GM12873 (cell line): ENCODE measurements at regions not wholly inside any gene's neighbourhood (a gene's known extent, or its start where the extent isn't known, plus 50 kb on each side); places are given as distances from the start of the nearest gene placed in this dataset.

Experiments
- CTCF ChIP-seq: IDR thresholded peaks from 2 replicates; pipeline ENCODE4 v1.5.1; 2012; ENCODE audit warnings: low read depth, mild to moderate bottlenecking, moderate library complexity, low read length, control low read depth; ENCODE audit not compliant: insufficient read depth; ENCODE audit errors: missing control alignments

- no peak for TF ChIP-seq CTCF
These were observed 394.0 kb upstream of the SLC35B3 start for GRCh38 chr6:8829296-8829695.

GRCh38 chr6:8828376-8828775, 393.0 kb upstream of the SLC35B3 start:
- TF ChIP-seq CTCF = no peak

- TF ChIP-seq CTCF = no peak
These were observed 390.4 kb upstream of the SLC35B3 start for GRCh38 chr6:8825726-8826125.

- TF ChIP-seq CTCF = no peak
These were observed 386.6 kb upstream of the SLC35B3 start for GRCh38 chr6:8821981-8822381.

- no peak for TF ChIP-seq CTCF
These were observed 385.0 kb upstream of the SLC35B3 start for GRCh38 chr6:8820313-8820712.

DNA sequence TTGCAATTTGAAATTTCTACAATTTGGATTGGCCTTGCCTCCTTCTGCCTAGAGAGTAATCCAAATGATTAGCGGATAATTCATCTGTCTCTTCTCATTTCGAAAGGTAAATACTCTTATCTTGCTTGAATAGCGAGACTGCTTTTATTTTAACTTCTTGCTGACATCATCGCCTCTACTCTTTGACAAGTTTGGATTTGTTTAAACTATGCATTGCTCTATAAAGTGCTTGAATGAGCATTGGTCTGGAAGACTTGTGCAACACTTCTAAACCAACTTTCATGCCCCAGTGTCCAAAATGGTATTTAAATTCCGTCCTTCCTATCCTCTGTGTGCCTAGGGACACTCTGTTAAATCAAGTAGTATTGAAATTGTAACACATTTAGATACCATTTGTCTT, 384.1 kb upstream of the SLC35B3 start:
- TF ChIP-seq CTCF = no peak

DNA sequence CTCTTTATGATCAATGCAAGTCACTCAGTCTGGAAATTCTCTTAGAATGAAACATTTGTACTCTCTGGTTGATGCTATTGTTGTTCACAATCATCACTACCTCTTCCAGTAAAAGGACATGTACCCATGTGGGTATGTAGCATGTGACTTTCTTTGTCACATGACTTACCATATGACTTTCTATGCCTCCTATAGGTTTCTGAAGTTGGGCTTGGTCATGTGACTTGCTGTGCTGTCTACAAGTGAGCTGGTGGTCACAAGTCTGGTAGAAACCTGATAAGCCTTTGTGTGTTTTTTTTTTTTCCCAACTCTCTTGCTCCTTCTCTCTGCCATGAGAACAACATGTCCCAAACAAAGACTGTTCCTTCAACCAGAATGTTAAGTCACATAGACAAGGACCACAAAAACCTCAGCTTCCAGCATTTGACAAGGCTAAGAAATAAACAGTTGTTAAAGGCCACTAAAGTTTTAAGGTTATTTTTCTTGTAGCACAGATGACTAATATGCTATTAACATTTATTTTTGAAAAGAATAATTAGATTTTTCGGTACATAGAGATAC, 379.2 kb upstream of the SLC35B3 start:
- TF ChIP-seq CTCF = no peak
